Neural cell (in vitro differentiated cells): ENCODE measurements at regions not wholly inside any gene's neighbourhood (a gene's known extent, or its start where the extent isn't known, plus 50 kb on each side); places are given as distances from the start of the nearest gene placed in this dataset.

Source experiments
- H2AFZ ChIP-seq: fragments of 200-600, 300-800 bp; sonication (generic), shearing (Covaris generic); 2 replicates; pipeline ENCODE4 v1.6.0; 2014; ENCODE audit warnings: low read depth, mild to moderate bottlenecking, antibody characterized with exemption, low read length, moderate library complexity
- H3F3A ChIP-seq: fragments of 200-600 bp; shearing (Covaris generic); 2 replicates; pipeline ENCODE4 v1.6.1; 2016; ENCODE audit warnings: mild to moderate bottlenecking, moderate library complexity, mixed read lengths, antibody characterized with exemption, low read length; ENCODE audit not compliant: insufficient read depth, poor library complexity, severe bottlenecking
- H3K27ac ChIP-seq: fragments of 200-600, 300-800 bp; sonication (generic), shearing (Covaris generic); 2 replicates; pipeline ENCODE4 v1.5.1; 2014; ENCODE audit warnings: mild to moderate bottlenecking, low read length, moderate library complexity
- H3K27me3 ChIP-seq: fragments of 300-800, 200-600 bp; sonication (generic), shearing (Covaris generic); 2 replicates; pipeline ENCODE4 v1.6.0; 2014; ENCODE audit warnings: mild to moderate bottlenecking, low read depth, low read length, moderate library complexity; ENCODE audit not compliant: insufficient read depth
- H3K36me3 ChIP-seq: fragments of 300-800, 200-600 bp; sonication (generic), shearing (Covaris generic); 2 replicates; pipeline ENCODE4 v1.5.1; 2014; ENCODE audit warnings: mild to moderate bottlenecking, antibody characterized with exemption, low read length, moderate library complexity; ENCODE audit not compliant: insufficient read depth
- H3K4me2 ChIP-seq: fragments of 300-800, 200-600 bp; sonication (generic), shearing (Covaris generic); 2 replicates; pipeline ENCODE4 v1.6.0; 2014; ENCODE audit warnings: mild to moderate bottlenecking, low read length
- H3K4me3 ChIP-seq: fragments of 300-800, 200-600 bp; sonication (generic), shearing (Covaris generic); 2 replicates; pipeline ENCODE4 v1.5.1; 2014; ENCODE audit warnings: mild to moderate bottlenecking, low read length, moderate library complexity
- H3K79me2 ChIP-seq: fragments of 200-600 bp; shearing (Covaris generic); replicated peaks from 2 replicates; pipeline ENCODE4 v1.6.0; 2014; ENCODE audit warnings: mild to moderate bottlenecking, low read length, moderate library complexity; ENCODE audit not compliant: insufficient read depth
- H3K9ac ChIP-seq: fragments of 300-800, 200-600 bp; sonication (generic), shearing (Covaris generic); 2 replicates; pipeline ENCODE4 v1.6.1; 2016; ENCODE audit warnings: mild to moderate bottlenecking, low read length, mixed read lengths
- H3K9me2 ChIP-seq: fragments of 200-600 bp; shearing (Covaris generic); 2 replicates; pipeline ENCODE4 v1.6.1; 2016; ENCODE audit warnings: mild to moderate bottlenecking, low read length, mixed read lengths; ENCODE audit not compliant: insufficient read depth
- H3K9me3 ChIP-seq: fragments of 200-600, 300-800 bp; sonication (generic), shearing (Covaris generic); 2 replicates; pipeline ENCODE4 v1.6.1; 2016; ENCODE audit warnings: mild to moderate bottlenecking, mixed run types, low read length, moderate library complexity, mixed read lengths
- H4K20me1 ChIP-seq: fragments of 200-600 bp; shearing (Covaris generic); 2 replicates; pipeline ENCODE4 v1.6.1; 2016; ENCODE audit warnings: mild to moderate bottlenecking, mixed run types; ENCODE audit not compliant: insufficient read depth
- CTCF ChIP-seq: fragments of 450-650 bp; IDR thresholded peaks from 2 replicates; pipeline ENCODE4 v1.5.1; 2014; ENCODE audit warnings: antibody characterized with exemption, mild to moderate bottlenecking, moderate library complexity; ENCODE audit not compliant: poor library complexity, severe bottlenecking
- EP300 ChIP-seq: fragments of 450-650 bp; conservative IDR thresholded peaks from 2 replicates; pipeline ENCODE4 v1.6.1; 2014; ENCODE audit warnings: antibody characterized with exemption, mild to moderate bottlenecking, moderate library complexity; ENCODE audit not compliant: poor library complexity, severe bottlenecking
- EZH2 ChIP-seq: fragments of 200-600, 300-800 bp; shearing (Covaris generic), sonication (generic); IDR thresholded peaks from 2 replicates; pipeline ENCODE4 v1.6.1; 2014; ENCODE audit warnings: antibody characterized with exemption, low read length, borderline replicate concordance, mild to moderate bottlenecking; ENCODE audit not compliant: insufficient read depth, poor library complexity, severe bottlenecking
- MXI1 ChIP-seq: fragments of 450-650 bp; conservative IDR thresholded peaks from 2 replicates; pipeline ENCODE4 v1.6.1; 2014; ENCODE audit warnings: antibody characterized with exemption, mild to moderate bottlenecking; ENCODE audit not compliant: poor library complexity, severe bottlenecking
- POLR2AphosphoS5 ChIP-seq: IDR thresholded peaks from 2 replicates; pipeline ENCODE4 v1.6.1; 2012
- RAD21 ChIP-seq: fragments of 450-650 bp; conservative IDR thresholded peaks from 2 replicates; pipeline ENCODE4 v1.6.1; 2014; ENCODE audit warnings: antibody characterized with exemption, mild to moderate bottlenecking, moderate library complexity
- SMC3 ChIP-seq: fragments of 450-650 bp; conservative IDR thresholded peaks from 2 replicates; pipeline ENCODE4 v1.6.1; 2014; ENCODE audit warnings: antibody characterized with exemption, mild to moderate bottlenecking, moderate library complexity; ENCODE audit not compliant: poor library complexity
- TAF1 ChIP-seq: IDR thresholded peaks from 2 replicates; pipeline ENCODE4 v1.6.1; 2012; ENCODE audit warnings: low read depth
- TF ChIP-seq, protein P1 (sequence below): IDR thresholded peaks from 2 replicates; pipeline ENCODE4 v1.6.1; 2012; ENCODE audit warnings: borderline replicate concordance

- Histone ChIP-seq H3K27ac (no peak overlapping the region), H3K4me2 (no peak overlapping the region), H3K9me2 (no peaks in the 10 kb centered on the region), H3F3A (no peaks in the 10 kb centered on the region), H3K79me2 (no peaks in the 10 kb centered on the region), H3K36me3 (no peaks in the 10 kb centered on the region), H3K9ac (no peak overlapping the region), H2AFZ (no peak overlapping the region), H3K9me3 (no peaks in the 10 kb centered on the region), H3K27me3 (no peaks in the 10 kb centered on the region), H4K20me1 (no peaks in the 10 kb centered on the region), H3K4me3 (no peak overlapping the region)
- no peak for TF ChIP-seq POLR2AphosphoS5
- no peak for TF ChIP-seq TAF1
- TF ChIP-seq EZH2, result no peak
- no peak for TF ChIP-seq MXI1
- no peak for TF ChIP-seq SMC3
- no peak for TF ChIP-seq EP300
- no peak for TF ChIP-seq CTCF
- TF ChIP-seq, protein P1, sequence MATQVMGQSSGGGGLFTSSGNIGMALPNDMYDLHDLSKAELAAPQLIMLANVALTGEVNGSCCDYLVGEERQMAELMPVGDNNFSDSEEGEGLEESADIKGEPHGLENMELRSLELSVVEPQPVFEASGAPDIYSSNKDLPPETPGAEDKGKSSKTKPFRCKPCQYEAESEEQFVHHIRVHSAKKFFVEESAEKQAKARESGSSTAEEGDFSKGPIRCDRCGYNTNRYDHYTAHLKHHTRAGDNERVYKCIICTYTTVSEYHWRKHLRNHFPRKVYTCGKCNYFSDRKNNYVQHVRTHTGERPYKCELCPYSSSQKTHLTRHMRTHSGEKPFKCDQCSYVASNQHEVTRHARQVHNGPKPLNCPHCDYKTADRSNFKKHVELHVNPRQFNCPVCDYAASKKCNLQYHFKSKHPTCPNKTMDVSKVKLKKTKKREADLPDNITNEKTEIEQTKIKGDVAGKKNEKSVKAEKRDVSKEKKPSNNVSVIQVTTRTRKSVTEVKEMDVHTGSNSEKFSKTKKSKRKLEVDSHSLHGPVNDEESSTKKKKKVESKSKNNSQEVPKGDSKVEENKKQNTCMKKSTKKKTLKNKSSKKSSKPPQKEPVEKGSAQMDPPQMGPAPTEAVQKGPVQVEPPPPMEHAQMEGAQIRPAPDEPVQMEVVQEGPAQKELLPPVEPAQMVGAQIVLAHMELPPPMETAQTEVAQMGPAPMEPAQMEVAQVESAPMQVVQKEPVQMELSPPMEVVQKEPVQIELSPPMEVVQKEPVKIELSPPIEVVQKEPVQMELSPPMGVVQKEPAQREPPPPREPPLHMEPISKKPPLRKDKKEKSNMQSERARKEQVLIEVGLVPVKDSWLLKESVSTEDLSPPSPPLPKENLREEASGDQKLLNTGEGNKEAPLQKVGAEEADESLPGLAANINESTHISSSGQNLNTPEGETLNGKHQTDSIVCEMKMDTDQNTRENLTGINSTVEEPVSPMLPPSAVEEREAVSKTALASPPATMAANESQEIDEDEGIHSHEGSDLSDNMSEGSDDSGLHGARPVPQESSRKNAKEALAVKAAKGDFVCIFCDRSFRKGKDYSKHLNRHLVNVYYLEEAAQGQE, result no peak
- no peak for TF ChIP-seq RAD21
Observed at GRCh38 chr18:47342566-47342965, 91.1 kb upstream of the SKOR2 start.

GRCh38 chr18:47341678-47342077 is 90.2 kb upstream of the SKOR2 start:
- Histone ChIP-seq H3K4me3 (no peak overlapping the region), H3K79me2 (no peaks in the 10 kb centered on the region), H4K20me1 (no peaks in the 10 kb centered on the region), H3K36me3 (no peaks in the 10 kb centered on the region), H3K9ac (no peak overlapping the region), H3F3A (no peaks in the 10 kb centered on the region), H3K9me3 (no peaks in the 10 kb centered on the region), H3K4me2 (no peak overlapping the region), H3K27ac (no peak overlapping the region), H3K9me2 (no peaks in the 10 kb centered on the region), H3K27me3 (no peaks in the 10 kb centered on the region), H2AFZ (no peak overlapping the region)
- TF ChIP-seq SMC3, result no peak

GRCh38 chr18:47334966-47335365 is 83.5 kb upstream of the SKOR2 start:
- Histone ChIP-seq H3K4me2 (no peak overlapping the region), H3K27me3 (no peaks in the 10 kb centered on the region), H3K9me3 (no peaks in the 10 kb centered on the region), H3K27ac (no peak overlapping the region), H3F3A (no peaks in the 10 kb centered on the region), H2AFZ (no peak overlapping the region), H3K9me2 (no peaks in the 10 kb centered on the region), H4K20me1 (no peaks in the 10 kb centered on the region), H3K4me3 (no peak overlapping the region), H3K79me2 (no peaks in the 10 kb centered on the region), H3K36me3 (no peaks in the 10 kb centered on the region), H3K9ac (no peak overlapping the region)
- TF ChIP-seq EZH2 (no peak), POLR2AphosphoS5 (no peak), CTCF (no peak), EP300 (no peak), RAD21 (no peak), SMC3 (no peak), TAF1 (no peak), MXI1 (no peak)
- TF ChIP-seq, protein P1, result no peak
